ENCODE measurements at regions not wholly inside any gene's neighbourhood (a gene's known extent, or its start where the extent isn't known, plus 50 kb on each side); places are given as distances from the start of the nearest gene placed in this dataset.

GRCh38 chr9:93391898-93392297 lies 59.6 kb upstream of the FAM120A start:
- intact Hi-C loops (cut with micrococcal nuclease) (no loop called here), dilution Hi-C loops (cut with MboI; ENCODE audit: extremely low pct_ligation_motif_present, low sequenced_read_pairs) (no loop called here)
- no peaks in the 10 kb centered on the region for H3K79me2 ChIP-seq (ENCODE audit: control insufficient read depth, insufficient read depth, low read length)
- H3K27me3 ChIP-seq (ENCODE audit: control insufficient read depth in 2 of 2, insufficient read depth in 2 of 2, low read length in 2 of 2) = peaks cover 2 to 4% of the 10 kb centered on the region in 2 experiments
- no peak for FAIRE-seq
- H3K4me1 ChIP-seq (ENCODE audit: control insufficient read depth, extremely low read depth, insufficient read depth, low read length) = no peaks in the 10 kb centered on the region
- DNase-seq (ENCODE audit: low read depth, low spot score) = no peak
- H3K9me1 ChIP-seq (replicated peaks; ENCODE audit: control insufficient read depth, extremely low read depth, insufficient read depth, low read length) = no peaks in the 10 kb centered on the region
- ChIA-PET CTCF (no interaction called here), POLR2A (no interaction called here)
- no peaks in the 10 kb centered on the region for H4K20me1 ChIP-seq (replicated peaks; ENCODE audit: control insufficient read depth, extremely low read depth, insufficient read depth, low read length)
- H3K4me2 ChIP-seq (ENCODE audit: insufficient read depth, low read length) = no peak overlapping the region
- TF ChIP-seq FOS (IDR thresholded peaks at IDR 0.05; ENCODE audit: borderline replicate concordance, insufficient read depth, low read length) (no peak), POLR2AphosphoS5 (IDR thresholded peaks at IDR 0.05; ENCODE audit: insufficient read depth, low read depth, low read length) (no peak), MYC (IDR thresholded peaks at IDR 0.05; ENCODE audit: low read depth, low read length) (no peak), GATA2 (IDR thresholded peaks at IDR 0.05; ENCODE audit: insufficient read depth, insufficient read length, low read depth, low read length) (no peak), CTCF (IDR thresholded peaks at IDR 0.05; ENCODE audit: extremely low read depth in 1 of 2, insufficient read depth in 1 of 2, low read depth in 1 of 2, low read length in 2 of 2) (no peak), MAX (IDR thresholded peaks at IDR 0.05; ENCODE audit: insufficient read depth, insufficient read length) (no peak), POLR2A (IDR thresholded peaks at IDR 0.05; ENCODE audit: low read depth, low read length) (no peak), JUN (IDR thresholded peaks at IDR 0.05; ENCODE audit: borderline replicate concordance, insufficient read depth, insufficient read length, low read depth) (no peak), EZH2 (IDR thresholded peaks at IDR 0.05; ENCODE audit: borderline replicate concordance, low read depth, low read length, severe bottlenecking) (no peak)
- BruUV-seq (replicated peaks) = no TSS peak
- H2AFZ ChIP-seq (ENCODE audit: low read depth, low read length) = no peak overlapping the region
- no peak overlapping the region for H3K27ac ChIP-seq (ENCODE audit: insufficient read depth, low read depth, low read length)
- no peak overlapping the region for H3K4me3 ChIP-seq (replicated peaks in 1 of 3; ENCODE audit: insufficient read depth in 1 of 3, low read depth in 1 of 3, low read length in 3 of 3)
- H3K36me3 ChIP-seq (ENCODE audit: control insufficient read depth in 2 of 2, extremely low read depth in 1 of 2, insufficient read depth in 2 of 2, low read length in 2 of 2) = no peaks in the 10 kb centered on the region
- H3K9ac ChIP-seq (replicated peaks; ENCODE audit: extremely low read depth, insufficient read depth, low read length) = no peak overlapping the region
- no peaks in the 10 kb centered on the region for H3K9me3 ChIP-seq (replicated peaks; ENCODE audit: control insufficient read depth, insufficient read depth, low read length)

All from endothelial cell of umbilical vein (primary cell).